Neural crest cell (in vitro differentiated cells): ENCODE measurements at regions not wholly inside any gene's neighbourhood (a gene's known extent, or its start where the extent isn't known, plus 50 kb on each side); places are given as distances from the start of the nearest gene placed in this dataset.

Source experiments
- DNase-seq: peaks from one replicate; pipeline ENCODE4 v3.0.0; 2021; ENCODE audit warnings: low read depth, mixed read lengths, low spot score
- H3K27ac Mint-ChIP-seq: one replicate; pipeline ENCODE4 v1.8.0; 2021; ENCODE audit warnings: mild to moderate bottlenecking, mixed read lengths; ENCODE audit not compliant: unreplicated experiment
- H3K27me3 Mint-ChIP-seq: 2 replicates; pipeline ENCODE4 v1.8.0; 2021; ENCODE audit warnings: low read depth, mild to moderate bottlenecking, mixed read lengths
- H3K36me3 Mint-ChIP-seq: 2 replicates; pipeline ENCODE4 v1.8.0; 2021; ENCODE audit warnings: low read depth, mild to moderate bottlenecking, mixed read lengths
- H3K4me1 Mint-ChIP-seq: 2 replicates; pipeline ENCODE4 v1.8.0; 2021; ENCODE audit warnings: mixed read lengths
- H3K4me3 Mint-ChIP-seq: one replicate; pipeline ENCODE4 v1.8.0; 2021; ENCODE audit warnings: mild to moderate bottlenecking, mixed read lengths
- H3K9me3 Mint-ChIP-seq: 2 replicates; pipeline ENCODE4 v1.8.0; 2021; ENCODE audit warnings: mixed read lengths
- TF ChIP-seq, protein P1 (sequence below): fragments of 200-600 bp; sonication (generic); conservative IDR thresholded peaks from 2 replicates; pipeline ENCODE4 v1.5.0; 2021; ENCODE audit warnings: antibody characterized with exemption, mild to moderate bottlenecking

DNA sequence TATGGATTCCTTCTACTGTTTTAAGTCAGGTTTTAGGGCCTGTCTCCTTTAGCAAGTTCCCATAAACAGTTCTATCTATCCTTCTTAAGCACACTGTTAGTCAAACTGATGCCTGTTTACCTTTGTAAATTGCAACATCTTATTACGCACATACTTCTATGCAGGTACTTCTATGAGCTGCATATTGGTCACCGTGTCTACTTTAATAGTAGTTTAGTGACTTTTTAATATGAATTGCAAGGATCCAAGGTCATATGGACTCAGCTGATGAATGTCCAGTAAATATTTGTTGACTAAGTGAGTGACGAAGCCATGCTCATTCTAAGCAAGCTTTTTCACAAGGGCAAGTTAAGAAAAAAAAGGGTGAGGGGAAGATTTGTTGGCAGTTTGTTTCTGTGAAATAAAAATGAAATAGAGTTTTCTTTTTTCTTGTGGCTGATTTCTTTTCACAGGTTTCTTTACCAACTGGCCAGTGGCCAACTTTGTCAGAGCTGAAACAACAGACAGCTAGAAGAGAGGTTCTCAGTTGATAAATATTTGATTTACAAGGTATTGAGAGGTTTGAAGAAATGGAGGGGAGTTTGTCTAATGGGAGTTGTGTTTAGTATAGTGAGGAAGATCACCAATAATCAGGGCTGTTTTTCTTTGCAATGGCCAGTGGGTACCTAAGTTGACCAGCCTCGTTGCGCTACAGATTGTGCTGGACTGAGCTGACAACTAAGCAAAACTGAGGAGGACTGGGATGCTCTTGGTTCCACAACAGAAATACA, 141.1 kb downstream of the SLC15A5 start:
- no peak for DNase-seq
- H3K27me3 Mint-ChIP-seq, result no peaks in the 10 kb centered on the region
- peaks cover 17% of the 10 kb centered on the region for H3K9me3 Mint-ChIP-seq
- H3K4me3 Mint-ChIP-seq, result no peak overlapping the region
- peaks cover 6% of the 10 kb centered on the region for H3K36me3 Mint-ChIP-seq
- H3K27ac Mint-ChIP-seq, result no peak overlapping the region
- TF ChIP-seq, protein P1, sequence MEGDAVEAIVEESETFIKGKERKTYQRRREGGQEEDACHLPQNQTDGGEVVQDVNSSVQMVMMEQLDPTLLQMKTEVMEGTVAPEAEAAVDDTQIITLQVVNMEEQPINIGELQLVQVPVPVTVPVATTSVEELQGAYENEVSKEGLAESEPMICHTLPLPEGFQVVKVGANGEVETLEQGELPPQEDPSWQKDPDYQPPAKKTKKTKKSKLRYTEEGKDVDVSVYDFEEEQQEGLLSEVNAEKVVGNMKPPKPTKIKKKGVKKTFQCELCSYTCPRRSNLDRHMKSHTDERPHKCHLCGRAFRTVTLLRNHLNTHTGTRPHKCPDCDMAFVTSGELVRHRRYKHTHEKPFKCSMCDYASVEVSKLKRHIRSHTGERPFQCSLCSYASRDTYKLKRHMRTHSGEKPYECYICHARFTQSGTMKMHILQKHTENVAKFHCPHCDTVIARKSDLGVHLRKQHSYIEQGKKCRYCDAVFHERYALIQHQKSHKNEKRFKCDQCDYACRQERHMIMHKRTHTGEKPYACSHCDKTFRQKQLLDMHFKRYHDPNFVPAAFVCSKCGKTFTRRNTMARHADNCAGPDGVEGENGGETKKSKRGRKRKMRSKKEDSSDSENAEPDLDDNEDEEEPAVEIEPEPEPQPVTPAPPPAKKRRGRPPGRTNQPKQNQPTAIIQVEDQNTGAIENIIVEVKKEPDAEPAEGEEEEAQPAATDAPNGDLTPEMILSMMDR, result no peak
- no peaks in the 10 kb centered on the region for H3K4me1 Mint-ChIP-seq

DNA sequence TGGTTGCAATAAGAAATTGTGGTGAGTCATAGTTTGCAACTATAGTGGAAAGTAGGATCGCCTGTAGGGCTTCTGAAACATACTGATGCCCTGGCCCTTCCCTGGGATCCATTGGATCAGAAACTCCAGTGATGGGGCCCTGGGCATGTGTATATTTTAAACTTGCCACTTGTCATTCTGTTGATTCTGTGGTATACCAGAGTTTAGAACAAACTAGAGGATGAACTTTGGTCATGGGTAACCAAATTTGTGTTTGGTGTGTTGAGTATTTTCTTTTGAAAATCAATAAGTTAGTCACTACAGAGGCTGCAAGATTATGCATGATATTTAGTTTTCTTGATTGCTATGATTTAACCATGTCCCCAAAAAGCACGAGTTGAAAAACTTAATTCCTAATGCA, 142.2 kb downstream of the SLC15A5 start:
- no peak overlapping the region for H3K4me3 Mint-ChIP-seq
- DNase-seq, result no peak
- no peaks in the 10 kb centered on the region for H3K4me1 Mint-ChIP-seq

DNA sequence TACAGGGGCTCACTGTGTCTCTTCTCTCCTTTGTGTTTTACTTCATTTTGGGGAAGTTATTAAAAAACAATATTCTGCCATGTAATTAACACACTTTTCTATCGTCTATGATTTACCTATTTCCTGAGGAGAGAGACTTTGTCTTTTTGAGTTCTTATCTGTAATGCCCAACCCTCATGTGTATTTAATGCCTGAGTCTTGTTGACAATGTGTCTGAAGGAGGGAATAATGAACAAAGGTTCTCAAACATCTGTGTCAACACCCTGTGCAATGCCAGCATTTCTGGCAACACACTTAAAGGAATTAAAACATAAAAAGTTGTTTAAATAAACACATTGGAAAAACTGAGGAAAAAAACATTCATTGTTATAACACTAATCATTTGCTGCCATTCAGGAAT, 147.1 kb downstream of the SLC15A5 start:
- no peak overlapping the region for H3K27ac Mint-ChIP-seq
- no peak overlapping the region for H3K4me3 Mint-ChIP-seq
- DNase-seq, result no peak
- peaks cover 23% of the 10 kb centered on the region for H3K9me3 Mint-ChIP-seq
- no peaks in the 10 kb centered on the region for H3K4me1 Mint-ChIP-seq
- peaks cover 15% of the 10 kb centered on the region for H3K36me3 Mint-ChIP-seq
- TF ChIP-seq, protein P1, result no peak
- H3K27me3 Mint-ChIP-seq, result no peaks in the 10 kb centered on the region

More for the DNA sequence above, 142.2 kb downstream of the SLC15A5 start:
- peaks cover 18% of the 10 kb centered on the region for H3K9me3 Mint-ChIP-seq
- TF ChIP-seq, protein P1, result no peak
- no peak overlapping the region for H3K27ac Mint-ChIP-seq
- H3K36me3 Mint-ChIP-seq, result peaks cover 7% of the 10 kb centered on the region
- H3K27me3 Mint-ChIP-seq, result no peaks in the 10 kb centered on the region

DNA sequence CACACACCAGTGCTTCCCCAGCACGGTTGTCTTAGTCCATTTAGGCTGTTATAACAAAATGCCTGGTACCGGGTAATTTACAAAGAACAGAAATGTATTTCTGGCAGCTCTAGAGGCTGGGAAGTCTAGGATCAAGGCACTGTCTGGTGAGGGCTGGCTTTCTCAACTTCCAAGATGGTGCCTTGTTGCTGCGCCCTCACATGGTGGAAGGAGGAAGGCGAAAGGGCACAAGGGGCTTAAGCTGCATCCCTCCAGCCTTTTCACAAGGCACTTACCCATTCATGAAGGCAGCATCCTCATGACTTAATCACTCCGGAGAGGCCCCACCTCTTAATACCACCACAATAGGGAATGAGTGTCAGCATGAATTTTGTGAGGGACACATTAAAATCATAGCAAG, 155.5 kb downstream of the SLC15A5 start:
- Mint-ChIP-seq H3K27me3 (no peaks in the 10 kb centered on the region), H3K27ac (no peak overlapping the region)
- DNase-seq, result no peak

DNA sequence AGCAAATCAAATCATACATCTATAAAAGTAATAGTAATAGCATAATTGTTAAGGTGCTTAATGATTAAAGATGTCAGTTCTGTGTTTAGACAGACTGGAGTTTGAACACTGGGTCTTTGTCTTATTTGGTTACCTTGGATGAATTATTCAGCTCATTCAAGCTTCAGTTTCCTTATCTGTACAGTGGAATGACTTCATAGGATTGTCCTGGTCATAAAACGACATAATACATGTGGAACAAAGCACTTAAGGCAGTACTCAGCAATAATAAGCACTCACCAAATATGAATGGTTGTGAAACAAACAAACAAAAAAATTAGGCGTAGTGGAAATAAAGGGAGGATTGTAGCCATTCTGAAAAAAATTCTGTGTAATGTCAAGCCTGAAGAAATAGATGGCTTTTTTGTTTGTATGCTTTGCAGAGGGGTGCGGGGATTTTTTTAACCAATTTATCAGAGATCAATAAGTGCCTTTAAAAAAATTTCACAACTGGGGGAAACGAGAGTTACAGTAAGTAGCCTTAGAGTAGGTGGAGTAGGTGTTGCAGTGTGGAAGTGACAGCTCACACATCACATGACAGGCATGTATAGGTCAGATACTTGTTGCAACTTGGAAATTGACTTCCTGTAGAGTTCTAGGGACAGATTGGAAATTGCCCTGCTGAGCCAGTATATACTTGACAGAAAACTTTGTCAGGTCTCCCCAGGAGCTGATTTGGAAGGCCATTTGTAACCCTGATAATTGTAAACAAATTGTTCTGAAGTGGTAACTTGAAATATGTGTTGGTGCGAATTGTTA, 157.7 kb downstream of the SLC15A5 start:
- DNase-seq, result no peak
- Mint-ChIP-seq H3K36me3 (no peaks in the 10 kb centered on the region), H3K27me3 (no peaks in the 10 kb centered on the region), H3K4me3 (no peak overlapping the region), H3K27ac (no peak overlapping the region), H3K9me3 (no peaks in the 10 kb centered on the region), H3K4me1 (peaks cover 17% of the 10 kb centered on the region)
- TF ChIP-seq, protein P1, result no peak

More for the DNA sequence above, 155.5 kb downstream of the SLC15A5 start:
- peaks cover 17% of the 10 kb centered on the region for H3K4me1 Mint-ChIP-seq
- H3K4me3 Mint-ChIP-seq, result no peak overlapping the region
- H3K36me3 Mint-ChIP-seq, result no peaks in the 10 kb centered on the region
- TF ChIP-seq, protein P1, result no peak
- H3K9me3 Mint-ChIP-seq, result no peaks in the 10 kb centered on the region
